CD4-positive, alpha-beta T cell treated with Interleukin-6 at 100 ng/mL for 8 hours (primary cell): ENCODE measurements at regions not wholly inside any gene's neighbourhood (a gene's known extent, or its start where the extent isn't known, plus 50 kb on each side); places are given as distances from the start of the nearest gene placed in this dataset.
"Not testable (repeated sequence)": the region's sequence is repeated elsewhere in the genome, so short reads cannot be mapped to it uniquely, and the experiment has no call there.

Source experiments
- DNase-seq: peaks from one replicate; pipeline ENCODE4 v3.0.0-alpha.2; 2020; ENCODE audit warnings: mixed read lengths, low spot score

DNA sequence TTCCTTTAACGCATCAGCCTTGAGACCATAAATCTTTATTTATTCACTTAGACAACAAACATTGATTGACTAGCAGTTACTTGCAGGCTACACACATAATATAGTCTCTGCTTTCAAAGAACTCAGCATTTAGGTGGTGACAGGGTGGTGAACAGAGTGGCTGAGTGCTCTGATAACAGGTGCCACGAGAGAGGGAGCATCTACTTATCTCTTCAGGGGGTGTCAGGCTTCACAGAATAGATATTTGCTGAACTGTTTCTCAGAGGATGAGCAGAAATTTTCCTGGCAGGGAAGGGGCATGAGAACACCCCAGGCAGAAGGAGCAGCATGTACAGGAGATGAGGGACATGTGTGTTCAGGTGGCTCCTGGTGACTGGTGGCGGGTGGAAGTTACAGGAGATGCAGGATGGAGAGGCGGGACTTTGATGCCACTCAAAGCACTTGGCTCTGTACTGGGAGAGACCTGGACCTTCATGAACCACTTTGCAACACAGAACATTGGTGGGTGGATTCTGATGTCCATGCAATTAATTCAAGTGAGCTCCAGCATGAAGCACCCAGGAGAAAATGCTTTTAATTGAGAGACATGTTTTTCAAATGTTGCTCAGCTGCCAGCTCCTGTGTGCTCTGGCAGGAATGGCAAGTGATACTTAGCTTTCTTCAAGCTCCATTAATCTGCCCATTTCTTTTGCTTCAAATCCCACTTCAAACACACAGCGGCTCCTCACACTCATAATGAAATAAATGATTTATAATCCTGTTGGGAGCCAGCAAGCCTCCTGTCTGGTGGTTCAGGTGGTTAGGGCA, 248.9 kb downstream of the MYCN start:
- no peak for DNase-seq

- no peak for DNase-seq
Measured at GRCh38 chr2:16188261-16188890, 248.0 kb downstream of the MYCN start.

- DNase-seq, result no peak
Measured at GRCh38 chr2:16187482-16187817, 247.1 kb downstream of the MYCN start.

- DNase-seq, result no peak
Measured at GRCh38 chr2:16186661-16187481, 246.5 kb downstream of the MYCN start.

- no peak for DNase-seq
Measured at GRCh38 chr2:16185801-16186272, 245.5 kb downstream of the MYCN start.

DNA sequence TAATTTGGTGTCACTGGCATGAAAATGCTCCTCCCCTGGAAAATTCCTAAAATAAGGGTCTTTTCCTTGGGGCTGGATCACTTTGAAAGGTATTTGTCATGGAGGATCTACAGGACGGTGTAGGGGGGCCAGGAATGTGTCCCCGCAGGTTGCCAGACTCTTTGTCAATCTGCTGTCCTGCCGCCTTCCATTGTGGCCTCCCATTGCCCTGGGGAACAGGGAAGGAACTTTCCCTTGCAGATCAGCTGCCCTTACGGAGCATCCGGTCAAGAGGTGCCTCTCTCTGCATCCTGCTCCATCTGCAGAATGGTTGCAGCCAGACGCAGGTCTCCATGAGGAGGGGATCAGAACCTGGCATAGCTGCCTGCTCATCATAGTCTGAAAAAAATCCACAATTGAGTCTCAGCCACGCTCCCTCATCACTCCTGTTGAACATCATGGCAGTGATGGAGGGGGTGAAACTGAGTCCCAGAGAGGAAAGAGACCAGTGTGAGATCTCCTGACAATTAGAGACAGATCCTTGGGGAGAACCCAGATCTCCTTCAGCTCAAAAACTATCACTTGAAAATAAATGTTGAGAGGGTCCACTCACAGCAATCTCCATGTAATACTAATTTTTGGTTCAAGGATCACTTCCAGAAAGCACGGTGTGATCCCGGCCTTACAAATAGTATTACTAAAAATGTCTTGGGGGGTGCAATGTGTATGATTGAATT, 244.8 kb downstream of the MYCN start:
- DNase-seq, result no peak

DNA sequence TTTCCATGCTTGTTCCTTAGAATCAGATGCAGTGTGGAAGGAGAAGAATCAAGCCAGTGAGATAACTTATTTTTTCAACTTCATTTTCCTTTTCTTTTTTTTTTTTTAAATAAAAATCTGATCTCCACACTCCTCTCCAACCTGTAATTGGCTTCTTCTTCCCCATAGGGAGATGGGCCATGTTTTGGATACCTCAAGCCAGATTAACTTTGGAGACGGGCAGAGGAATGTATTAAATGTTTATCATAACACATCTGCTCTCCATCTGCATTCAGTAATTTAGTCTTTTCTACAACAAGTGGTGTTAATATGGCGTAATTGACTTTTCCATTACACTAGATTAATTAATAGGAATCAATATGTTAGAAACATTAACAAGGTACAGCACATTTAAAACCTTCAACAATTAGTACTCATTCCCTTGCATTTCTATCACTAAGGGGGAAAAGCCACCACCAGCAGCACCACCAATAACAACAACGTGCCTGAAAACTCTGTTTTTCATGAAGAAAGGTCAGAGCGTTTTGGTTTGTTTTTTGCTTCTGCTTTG, 244.1 kb downstream of the MYCN start:
- DNase-seq, result no peak

DNA sequence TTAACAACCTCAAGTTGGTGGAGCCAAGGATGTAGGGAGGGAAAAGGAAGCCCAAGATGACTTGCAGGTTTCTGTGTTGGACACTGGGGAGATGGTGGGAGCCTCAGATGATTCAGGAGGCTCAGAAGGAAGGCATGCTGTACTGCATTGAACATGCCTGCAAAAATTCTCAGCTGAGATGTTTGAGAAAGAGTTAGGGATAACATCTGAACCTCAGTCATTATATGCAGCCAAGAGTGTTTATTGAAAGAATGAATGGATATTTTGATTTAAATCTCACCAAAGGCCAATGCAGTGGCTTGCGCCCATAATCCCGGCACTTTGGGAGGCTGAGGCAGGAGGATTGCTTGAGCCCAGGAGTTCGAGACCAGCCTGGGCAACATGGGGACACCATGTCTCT, 243.0 kb downstream of the MYCN start:
- no peak for DNase-seq

DNA sequence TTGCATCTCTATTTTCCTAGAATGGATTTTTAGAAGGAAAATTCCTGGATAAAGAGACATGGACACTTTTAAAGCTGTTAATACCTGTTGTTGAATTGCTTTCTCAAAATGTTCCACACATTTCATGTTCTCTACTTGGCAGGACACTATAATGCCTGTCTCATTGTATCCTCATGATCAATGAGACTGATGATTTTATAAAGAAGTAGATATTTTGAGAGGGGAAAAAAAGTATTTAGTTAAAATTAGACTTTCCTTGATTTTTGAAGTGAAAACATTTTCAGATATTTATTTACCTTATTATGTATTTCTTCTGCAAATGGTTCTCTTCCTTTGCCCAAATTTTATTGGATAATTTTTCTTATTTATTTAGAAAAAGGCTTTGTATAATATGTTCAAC, 242.5 kb downstream of the MYCN start:
- DNase-seq, result no peak

DNA sequence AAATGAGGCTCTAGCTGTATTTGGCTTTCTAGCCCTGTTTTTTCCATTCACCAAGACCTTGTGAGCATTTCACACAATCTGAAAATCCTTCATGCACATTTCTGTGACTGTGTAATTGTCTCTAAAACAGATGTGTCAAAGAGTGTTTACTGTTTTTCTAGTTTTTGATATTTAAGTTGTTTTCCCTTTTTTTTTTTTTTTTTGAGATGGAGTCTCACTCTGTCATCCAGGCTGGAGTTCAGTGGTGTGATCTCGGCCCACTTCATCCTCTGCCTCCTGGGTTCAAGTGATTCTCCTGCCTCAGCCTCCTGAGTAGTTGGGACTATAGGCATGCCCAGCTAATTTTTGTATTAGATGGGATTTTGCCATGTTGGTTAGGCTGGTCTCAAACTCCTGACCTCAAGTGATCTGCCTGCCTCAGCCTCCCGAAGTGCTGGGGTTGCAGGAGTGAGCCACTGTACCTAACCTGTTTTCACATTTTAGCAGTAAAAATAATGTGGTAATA, 242.0 kb downstream of the MYCN start:
- DNase-seq, result not testable (repeated sequence)

DNA sequence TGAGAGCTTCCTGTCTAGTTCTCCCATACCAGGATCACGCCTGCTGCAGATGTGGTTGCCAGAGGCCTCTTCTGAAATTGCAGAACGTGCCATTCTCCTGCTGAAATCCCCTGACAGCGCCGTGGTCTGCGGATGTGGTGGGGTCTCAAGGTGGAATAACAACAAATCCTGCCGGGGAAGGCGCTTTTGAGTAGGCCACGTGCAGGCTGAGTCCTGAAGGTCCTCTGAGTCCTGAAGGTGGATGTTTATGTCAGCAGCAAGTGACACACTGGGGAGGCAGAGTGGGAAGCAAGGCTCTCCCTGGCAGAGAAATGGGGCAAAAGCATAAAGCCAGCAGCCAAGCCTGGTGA, 241.4 kb downstream of the MYCN start:
- DNase-seq, result no peak

- no peak for DNase-seq
Measured at GRCh38 chr2:16181062-16181740, 240.9 kb downstream of the MYCN start.

DNA sequence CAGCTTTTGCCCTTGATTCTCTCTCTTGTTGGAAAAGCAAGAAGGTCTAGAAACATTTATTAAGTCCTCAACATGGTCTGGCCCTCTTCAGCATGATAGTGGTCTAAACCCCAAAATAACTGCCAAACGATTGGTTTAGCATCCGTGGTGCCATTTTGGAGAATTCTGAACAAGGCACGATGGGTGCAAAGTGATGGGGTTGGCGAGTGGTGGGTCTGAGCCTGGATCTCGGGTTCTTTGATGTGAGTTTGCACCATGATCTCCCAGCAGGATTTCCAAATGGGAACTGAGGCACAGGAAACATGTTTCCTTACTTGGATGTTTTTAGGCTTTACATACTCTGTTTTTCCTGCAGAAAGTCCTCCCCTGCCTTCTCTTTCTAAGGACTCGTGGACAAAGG, 240.3 kb downstream of the MYCN start:
- DNase-seq, result no peak

- no peak for DNase-seq
Measured at GRCh38 chr2:16179701-16180416, 239.5 kb downstream of the MYCN start.

DNA sequence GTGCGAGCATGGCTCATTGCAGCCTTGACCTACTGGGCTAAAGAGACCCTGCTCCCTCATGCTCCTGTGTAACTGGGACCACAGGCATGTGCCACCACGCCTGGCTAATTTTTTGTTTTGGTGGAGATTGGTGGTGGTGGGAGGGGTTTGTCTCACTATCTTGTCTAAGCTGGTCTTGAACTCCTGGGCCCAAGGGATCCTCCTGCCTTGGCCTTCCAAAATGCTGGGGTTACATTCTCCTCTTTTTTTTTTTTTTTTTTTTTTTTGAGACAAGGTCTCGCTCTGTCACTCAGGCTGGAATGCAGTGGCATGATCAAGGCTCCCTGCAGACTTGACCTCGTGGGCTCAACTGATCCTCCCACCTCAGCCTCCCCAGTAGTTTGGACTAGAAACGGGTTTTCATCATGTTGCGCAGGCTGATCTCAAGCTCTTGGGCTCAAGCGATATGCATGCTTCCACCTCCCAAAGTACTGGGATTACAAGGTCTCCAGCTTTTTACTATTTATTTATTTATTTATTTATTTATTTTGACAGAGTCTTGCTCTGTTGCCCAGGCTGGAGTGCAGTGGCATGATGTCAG, 238.3 kb downstream of the MYCN start:
- DNase-seq, result no peak

DNA sequence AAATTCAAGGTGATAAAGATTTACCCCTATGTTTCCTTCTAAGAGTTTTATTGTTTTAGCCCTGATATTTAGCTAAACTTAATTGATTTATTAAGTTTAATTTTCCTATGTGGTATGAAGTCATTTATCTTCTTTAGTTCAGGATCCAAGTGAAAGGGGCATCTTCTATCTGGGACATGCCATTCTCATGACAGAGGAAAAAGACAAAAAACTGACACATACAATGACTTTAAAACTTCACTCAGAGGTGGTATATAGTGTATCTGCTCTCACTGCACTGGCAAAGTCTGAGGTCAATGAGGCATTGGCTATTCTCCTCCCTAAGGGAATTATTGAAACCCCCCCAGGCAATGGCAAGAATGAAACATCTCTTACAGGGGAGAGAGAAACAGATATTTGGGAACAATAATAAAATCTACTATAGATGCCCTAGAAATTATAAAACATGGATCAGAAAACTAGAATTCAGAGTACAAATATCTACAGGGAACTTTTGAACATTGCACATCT, 237.4 kb downstream of the MYCN start:
- DNase-seq, result no peak

- DNase-seq, result no peak
Measured at GRCh38 chr2:16176971-16177480, 236.7 kb downstream of the MYCN start.

DNA sequence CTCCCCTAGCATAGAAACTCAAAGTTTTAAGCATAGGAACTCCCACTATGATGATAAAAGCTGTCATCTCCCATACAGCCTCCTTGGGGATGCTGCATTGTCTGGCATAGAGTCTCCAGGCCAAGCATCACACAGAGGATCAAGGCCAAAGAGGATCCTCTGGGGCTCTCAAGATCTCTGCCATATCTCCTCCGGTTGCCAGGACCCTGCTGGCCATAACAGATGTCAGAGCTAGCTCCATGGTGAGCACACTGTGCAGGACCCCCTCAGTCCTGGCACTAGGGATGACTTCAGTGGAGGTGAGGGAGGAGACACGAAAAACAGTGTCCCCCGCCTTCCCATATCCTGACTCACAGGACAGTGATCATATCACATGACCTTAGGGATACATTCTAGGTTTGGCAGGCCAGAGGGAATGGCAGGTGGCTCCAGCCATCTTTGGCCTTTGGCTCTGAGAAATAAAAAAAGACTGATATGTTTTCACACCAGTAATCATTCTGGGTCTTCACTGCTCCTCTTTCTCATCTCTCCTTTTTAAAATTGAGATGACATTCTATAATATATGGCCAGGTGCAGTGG, 235.0 kb downstream of the MYCN start:
- no peak for DNase-seq

- DNase-seq, result no peak
Measured at GRCh38 chr2:16174693-16175045, 234.3 kb downstream of the MYCN start.
